Retinal pigment epithelial cell (primary cell): ENCODE measurements at regions not wholly inside any gene's neighbourhood (a gene's known extent, or its start where the extent isn't known, plus 50 kb on each side); places are given as distances from the start of the nearest gene placed in this dataset.

Experiments used
- DNase-seq: peaks from one replicate; pipeline ENCODE4 v3.0.0-alpha.2; 2010; ENCODE audit warnings: low read depth
- H3K4me3 ChIP-seq: 2 replicates; pipeline ENCODE4 v1.5.1; 2011; ENCODE audit warnings: mild to moderate bottlenecking, low read length, control low read depth, moderate library complexity
- TF ChIP-seq, protein P1 (sequence below): conservative IDR thresholded peaks from 2 replicates; pipeline ENCODE4 v1.5.1; 2011; ENCODE audit warnings: low read depth, low read length, control low read depth, inconsistent platforms

DNA sequence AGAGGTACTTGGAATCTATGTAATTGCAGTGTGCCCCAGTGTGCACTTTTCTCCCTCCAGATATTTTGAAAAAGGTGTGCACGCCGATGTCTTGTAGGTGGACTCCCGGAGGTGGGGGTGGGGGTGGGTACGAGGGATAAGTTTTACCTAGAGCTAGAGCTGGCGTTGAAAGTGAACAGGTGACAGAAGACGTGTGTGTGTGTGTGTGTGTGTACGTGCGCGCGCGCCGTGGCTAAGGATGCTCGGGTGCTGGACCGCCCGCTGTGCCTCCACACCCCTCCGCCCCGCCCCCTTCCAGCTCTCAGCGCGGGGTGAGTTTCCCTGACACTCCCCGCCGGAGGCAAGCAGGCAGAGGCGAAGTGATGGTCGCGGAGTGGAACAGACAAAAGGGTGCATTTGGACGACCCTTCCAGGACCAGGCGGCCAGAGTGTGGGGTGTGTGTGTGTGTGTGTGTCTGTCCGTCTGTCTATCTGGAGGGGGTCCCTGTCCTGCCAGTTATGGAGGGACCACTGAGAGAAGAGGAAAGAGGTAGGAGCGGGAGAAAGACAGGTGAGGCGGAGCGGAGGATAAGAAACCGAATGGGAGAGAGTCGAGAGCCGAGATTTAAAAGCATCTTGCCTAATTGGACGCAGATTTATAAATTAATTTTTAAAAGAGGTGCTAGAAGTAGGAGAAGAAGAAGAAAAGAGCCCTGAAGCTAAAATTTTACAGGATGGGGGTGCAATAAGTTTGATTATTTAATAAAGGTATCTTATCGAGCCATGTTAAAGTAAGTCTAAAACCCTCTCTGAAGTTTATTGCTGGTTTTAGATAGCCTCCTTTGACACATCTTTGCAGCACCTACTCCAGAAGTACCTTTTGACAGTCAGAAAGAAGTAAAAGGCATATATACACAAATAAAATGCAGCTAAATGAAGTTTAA is 335.8 kb upstream of the THRB start:
- TF ChIP-seq, protein P1, sequence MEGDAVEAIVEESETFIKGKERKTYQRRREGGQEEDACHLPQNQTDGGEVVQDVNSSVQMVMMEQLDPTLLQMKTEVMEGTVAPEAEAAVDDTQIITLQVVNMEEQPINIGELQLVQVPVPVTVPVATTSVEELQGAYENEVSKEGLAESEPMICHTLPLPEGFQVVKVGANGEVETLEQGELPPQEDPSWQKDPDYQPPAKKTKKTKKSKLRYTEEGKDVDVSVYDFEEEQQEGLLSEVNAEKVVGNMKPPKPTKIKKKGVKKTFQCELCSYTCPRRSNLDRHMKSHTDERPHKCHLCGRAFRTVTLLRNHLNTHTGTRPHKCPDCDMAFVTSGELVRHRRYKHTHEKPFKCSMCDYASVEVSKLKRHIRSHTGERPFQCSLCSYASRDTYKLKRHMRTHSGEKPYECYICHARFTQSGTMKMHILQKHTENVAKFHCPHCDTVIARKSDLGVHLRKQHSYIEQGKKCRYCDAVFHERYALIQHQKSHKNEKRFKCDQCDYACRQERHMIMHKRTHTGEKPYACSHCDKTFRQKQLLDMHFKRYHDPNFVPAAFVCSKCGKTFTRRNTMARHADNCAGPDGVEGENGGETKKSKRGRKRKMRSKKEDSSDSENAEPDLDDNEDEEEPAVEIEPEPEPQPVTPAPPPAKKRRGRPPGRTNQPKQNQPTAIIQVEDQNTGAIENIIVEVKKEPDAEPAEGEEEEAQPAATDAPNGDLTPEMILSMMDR: no peak
- DNase-seq: no peak
- H3K4me3 ChIP-seq: peak overlapping the region; percentile 64

DNA sequence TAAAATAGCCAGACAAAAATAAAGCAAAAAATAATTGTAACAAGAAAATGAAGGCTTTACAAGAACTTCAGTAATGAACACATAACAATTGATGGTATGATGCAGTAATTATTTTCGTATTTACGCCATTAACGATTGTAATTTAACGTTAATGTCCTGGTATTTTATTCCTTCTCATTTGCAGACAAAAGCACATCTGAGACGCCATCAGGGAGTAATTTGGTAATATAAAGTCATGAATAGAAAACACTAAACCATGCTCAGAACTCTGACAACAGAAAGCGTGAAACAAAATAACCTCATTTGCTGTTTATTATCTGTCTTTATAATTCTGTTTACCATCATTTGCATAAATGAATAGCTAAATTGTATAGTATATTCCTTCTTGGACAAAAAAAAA is 336.6 kb upstream of the THRB start:
- DNase-seq: no peak
- TF ChIP-seq, protein P1: no peak
- no peak overlapping the region for H3K4me3 ChIP-seq

DNA sequence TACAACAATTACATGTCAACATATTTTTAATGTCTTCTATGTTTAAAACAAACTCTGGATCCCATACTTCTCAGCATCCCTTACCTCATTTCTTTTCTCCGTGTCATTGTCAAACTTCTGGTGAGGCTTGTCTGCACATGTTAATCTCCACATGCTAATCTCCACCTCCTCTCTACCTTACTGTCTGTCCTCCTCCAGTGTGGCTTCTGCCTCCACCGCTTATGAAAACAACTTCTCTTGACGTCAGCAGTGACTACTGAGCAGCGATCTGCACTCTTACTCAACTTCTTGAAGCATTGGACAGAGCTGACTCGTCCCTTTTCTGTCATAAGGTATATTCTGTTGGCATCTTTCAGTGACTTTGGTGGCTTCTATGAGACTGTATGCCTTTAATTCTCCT is 338.2 kb upstream of the THRB start:
- TF ChIP-seq, protein P1: no peak
- no peak for DNase-seq
- H3K4me3 ChIP-seq: no peak overlapping the region

DNA sequence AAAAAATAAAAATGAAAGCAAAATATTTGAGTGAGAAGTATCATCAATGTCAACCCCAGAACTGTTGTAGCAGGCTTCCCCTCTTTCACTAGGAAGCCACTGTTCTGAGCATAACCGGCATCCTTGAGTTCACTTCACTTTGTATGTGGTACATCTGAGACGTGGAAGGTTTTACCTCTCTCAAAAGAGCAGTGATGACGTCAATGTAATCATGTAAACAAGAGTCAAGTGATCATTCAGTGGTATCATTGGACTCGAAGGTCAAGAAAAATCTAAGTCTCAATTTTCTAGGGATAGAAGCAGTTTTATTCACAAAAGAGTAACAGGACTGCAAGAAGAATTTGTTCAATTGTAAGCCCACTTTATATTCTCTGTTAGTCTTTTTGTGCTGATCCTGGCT is 339.8 kb upstream of the THRB start:
- DNase-seq: no peak
- no peak overlapping the region for H3K4me3 ChIP-seq
- TF ChIP-seq, protein P1: no peak

DNA sequence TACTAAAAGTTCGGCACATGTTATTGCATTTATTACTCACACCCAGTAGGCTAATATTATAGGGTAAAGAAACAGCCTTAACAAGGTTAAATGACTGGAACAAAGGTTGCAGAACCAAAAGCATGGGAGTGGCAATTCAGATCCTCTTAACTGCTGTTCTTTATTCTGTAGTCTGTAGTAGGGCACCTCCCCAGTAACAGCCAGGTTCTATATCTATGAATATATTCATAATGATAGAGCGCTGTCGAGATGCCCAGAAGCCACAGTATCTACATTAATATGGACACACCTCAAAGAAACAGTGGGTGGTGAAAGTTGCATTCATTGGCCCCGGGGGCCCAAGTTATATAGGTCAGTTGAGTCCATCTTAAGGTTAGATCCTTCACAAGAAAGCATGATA is 340.9 kb upstream of the THRB start:
- no peak overlapping the region for H3K4me3 ChIP-seq
- TF ChIP-seq, protein P1: no peak
- no peak for DNase-seq

DNA sequence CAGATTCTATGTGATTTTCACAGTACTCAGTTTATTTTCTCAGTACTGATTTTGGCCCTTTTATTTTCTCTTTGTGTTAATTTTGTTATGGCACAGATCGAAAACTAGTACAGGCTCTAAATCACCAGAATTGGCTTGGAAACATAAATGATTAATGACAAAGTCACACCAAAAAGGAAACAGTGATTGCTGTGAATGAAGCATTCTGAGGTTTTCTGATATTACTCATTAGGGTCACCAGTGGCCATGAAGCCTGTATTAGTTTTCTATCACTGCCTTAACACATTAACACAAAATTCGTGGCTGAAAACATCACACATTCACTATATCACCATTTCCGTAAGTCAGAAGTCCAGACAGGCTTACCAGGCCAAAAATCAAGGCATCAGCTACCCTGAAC is 343.0 kb upstream of the THRB start:
- no peak for DNase-seq
- H3K4me3 ChIP-seq: no peak overlapping the region
- TF ChIP-seq, protein P1: no peak

DNA sequence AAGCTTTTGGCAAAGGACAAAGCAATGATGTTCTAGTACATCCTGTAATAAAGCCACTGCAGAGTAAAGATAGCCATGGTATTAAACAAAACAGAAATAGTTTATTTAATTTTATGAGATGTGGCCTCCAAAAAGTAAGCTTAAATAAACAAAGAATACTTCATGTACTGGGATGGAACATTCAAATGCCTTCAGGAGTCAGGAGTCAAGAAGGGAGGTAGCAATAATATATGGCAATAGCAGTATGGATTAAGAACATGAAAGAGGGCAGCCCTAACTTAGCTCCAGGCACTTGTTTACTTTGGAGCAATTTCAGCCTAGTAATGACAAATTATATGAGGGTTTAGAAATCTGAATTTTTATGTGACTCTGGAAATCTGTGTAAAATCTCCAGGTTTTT is 343.9 kb upstream of the THRB start:
- no peak overlapping the region for H3K4me3 ChIP-seq
- no peak for DNase-seq
- TF ChIP-seq, protein P1: no peak
